Sciatic nerve (tissue), 2 donors: ENCODE measurements at regions not wholly inside any gene's neighbourhood (a gene's known extent, or its start where the extent isn't known, plus 50 kb on each side); places are given as distances from the start of the nearest gene placed in this dataset.
"Not testable (repeated sequence)": the region's sequence is repeated elsewhere in the genome, so short reads cannot be mapped to it uniquely, and the experiment has no call there.

Experiments used
- ATAC-seq: fragments of 200-7000 bp; cut with Tn5 transposase; one replicate; pipeline ENCODE4 v1.9.1; 2020; ENCODE audit warnings: mild to moderate bottlenecking, moderate library complexity
- DNase-seq: peaks from one replicate; pipeline ENCODE4 v3.0.0-alpha.2; 2020; ENCODE audit warnings: low spot score
- intact Hi-C: fragments of 100-400 bp; cut with DNase I; formaldehyde crosslinking; loops from one replicate; pipeline ENCODE4 v1.14.2; 2022
- donor health status: DM: no; HTN: no; CAD: no.
- donor health status: DM: no; HTN: no; CAD: no.

GRCh38 chr10:31694929-31695837, 233.4 kb downstream of the ARHGAP12 start:
- no peak for ATAC-seq
- intact Hi-C loops: no loop called here
- DNase-seq: no peak

- no peak for ATAC-seq
- intact Hi-C loops: no loop called here
- no peak for DNase-seq
These were observed 234.4 kb downstream of the ARHGAP12 start for GRCh38 chr10:31694126-31694685.

DNA sequence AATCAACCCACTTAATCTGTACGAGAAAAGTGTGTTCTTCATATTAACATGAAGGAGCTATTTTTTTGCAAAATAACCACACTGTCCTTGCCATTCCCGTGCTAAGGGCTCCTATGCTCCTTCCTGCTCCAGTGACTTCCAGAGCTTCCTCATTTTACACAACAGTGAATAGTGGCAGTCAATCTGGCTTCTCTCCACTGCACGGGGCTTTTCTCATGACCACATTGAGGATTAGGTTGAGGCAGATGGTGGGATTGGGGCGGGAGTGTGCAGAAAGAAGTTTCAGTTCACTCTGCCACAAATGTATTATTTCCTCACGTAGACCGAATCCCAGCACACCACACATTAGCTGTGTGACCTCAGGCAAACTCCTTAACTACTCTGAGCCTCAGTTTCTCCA, 235.1 kb downstream of the ARHGAP12 start:
- ATAC-seq (no peak), DNase-seq (no peak)
- intact Hi-C loops: no loop called here

GRCh38 chr10:31689233-31689632, 239.4 kb downstream of the ARHGAP12 start:
- ATAC-seq (no peak), DNase-seq (no peak)
- intact Hi-C loops: no loop called here

GRCh38 chr10:31687663-31688482, 240.8 kb downstream of the ARHGAP12 start:
- intact Hi-C loops: no loop called here
- no peak for DNase-seq
- ATAC-seq: peak; percentile 61

- ATAC-seq (peak; percentile 32), DNase-seq (no peak)
- intact Hi-C loops: no loop called here
These were observed 242.0 kb downstream of the ARHGAP12 start for GRCh38 chr10:31686599-31686998.

DNA sequence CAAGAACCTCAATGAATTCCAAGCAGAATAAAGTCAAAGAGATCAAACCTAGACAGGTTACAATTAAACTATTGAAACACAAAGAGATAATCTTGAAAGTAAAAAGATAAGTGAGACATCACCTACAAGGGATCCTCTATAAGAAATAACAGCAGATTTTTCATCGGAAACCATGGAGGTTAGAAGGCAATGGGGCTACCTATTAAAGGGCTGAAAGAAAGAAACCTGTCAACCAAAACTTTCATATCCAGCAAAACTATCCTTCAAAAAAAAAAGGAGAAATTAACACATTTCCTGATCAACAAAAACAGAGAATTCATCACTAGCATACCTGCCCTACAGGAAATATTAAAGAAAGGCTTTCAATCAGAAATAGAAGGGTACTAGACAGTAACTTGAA, 244.9 kb downstream of the ARHGAP12 start:
- DNase-seq (no peak), ATAC-seq (no peak)
- intact Hi-C loops: no loop called here

DNA sequence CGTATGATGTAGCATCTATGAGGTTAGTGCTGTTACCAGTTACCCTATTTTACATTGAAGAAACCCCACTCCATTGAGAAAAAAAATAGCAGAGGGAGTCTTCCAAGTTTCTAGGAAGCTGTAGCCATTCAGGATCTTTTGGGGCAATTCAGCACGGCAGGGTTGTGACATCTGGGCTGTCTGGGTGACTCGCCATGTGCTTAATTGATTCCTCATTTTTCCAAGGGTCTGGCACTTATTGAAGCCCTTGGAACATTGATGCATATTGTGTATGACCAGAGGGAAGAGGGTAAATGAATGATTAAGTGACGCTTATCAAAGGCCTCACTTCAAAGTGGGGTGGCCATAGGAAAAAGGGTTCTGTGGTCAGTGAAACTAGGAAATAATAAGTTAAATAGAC, 248.7 kb downstream of the ARHGAP12 start:
- DNase-seq (no peak), ATAC-seq (no peak)
- intact Hi-C loops: no loop called here

DNA sequence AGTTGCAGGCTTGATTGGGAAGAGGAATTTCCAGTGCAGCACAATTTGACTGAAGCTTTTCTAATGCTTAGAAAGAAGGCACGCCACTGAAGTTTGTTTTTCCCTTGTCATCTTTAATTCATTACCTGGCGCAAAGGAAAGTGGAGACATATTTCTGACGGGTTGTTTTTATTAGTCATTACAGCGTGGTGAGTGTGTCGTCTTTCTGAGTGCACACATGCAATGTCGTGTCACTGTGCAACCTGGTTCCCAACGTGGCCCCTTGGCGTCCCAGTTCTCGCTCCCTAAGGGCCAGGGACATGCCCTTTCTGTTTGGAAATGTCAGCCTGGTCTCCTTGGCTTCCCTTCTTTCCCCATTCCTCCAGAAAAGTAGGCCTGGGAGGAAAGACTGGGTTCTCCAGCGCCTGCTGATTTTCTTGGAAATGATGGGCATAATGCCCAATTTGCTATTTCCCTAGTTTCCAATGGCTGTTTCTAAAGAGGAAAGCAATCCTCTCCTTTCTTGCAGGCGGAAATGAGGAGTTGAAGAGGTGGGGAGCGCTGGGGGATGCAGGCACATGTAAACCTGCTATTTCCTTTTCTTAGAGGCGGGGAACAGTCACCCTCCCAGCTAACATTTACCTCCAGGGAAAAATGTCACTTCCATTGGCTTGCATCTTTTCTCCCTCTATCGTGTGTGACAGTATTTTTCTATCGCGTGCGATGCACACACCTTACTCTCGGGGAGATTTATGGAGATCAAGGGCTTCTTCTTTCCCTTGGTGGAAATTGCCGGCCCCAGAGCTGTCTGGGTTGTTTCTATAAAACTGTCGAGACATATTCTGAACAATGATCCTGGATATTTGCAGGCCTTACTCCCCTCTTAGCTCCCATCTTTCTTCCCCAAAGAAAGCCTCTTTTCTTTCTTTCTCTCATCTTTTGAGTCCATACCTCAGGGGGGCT, 249.8 kb downstream of the ARHGAP12 start:
- ATAC-seq (peak; percentile 44), DNase-seq (no peak)
- intact Hi-C loops: no loop called here

GRCh38 chr10:31678139-31678536, 250.5 kb downstream of the ARHGAP12 start:
- intact Hi-C loops: no loop called here
- DNase-seq (no peak), ATAC-seq (peak; percentile 19)

GRCh38 chr10:31677195-31678138, 251.2 kb downstream of the ARHGAP12 start:
- ATAC-seq: no peak
- no peak for DNase-seq
- intact Hi-C loops: no loop called here

DNA sequence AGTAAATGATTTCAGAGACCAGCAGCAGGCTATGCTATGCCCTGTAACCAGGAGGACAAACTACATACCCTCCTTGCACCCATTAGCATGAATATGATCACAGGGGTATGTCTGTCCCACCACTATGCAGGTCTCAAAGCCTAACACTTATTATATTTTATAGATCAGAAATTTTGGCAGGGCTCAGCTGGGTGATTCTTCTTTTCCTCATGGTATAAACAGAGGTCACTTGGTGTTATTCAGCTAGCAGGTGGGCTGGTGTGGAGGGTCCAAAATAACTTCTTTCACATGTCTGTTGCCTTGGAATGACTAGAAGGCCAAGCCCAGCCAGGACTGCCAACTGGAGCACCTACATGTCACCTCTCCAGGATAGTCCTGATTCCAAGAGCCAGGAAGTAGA, 252.9 kb downstream of the ARHGAP12 start:
- DNase-seq: no peak
- intact Hi-C loops: no loop called here
- no peak for ATAC-seq

- peak; percentile 59 for ATAC-seq
- intact Hi-C loops: no loop called here
- no peak for DNase-seq
These were observed 259.3 kb downstream of the ARHGAP12 start for GRCh38 chr10:31669357-31669756.

DNA sequence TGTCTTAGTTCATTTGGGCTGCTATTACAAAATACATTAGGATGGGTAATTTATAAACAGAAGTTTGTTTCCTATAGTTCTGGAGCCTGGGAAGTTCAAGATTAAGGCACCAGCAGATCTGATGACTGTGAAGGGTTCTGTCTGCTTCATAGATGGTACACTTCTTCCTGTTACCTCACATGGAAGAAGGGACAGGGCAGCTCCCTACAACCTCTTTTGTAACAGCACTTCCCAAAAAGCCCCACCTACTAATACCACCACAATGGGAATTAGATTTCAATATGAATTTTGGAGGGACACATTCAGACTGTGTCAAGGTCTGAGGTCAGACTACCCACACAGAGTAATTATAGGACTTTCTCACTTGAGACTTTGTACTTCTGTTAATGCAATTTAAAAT, 260.3 kb downstream of the ARHGAP12 start:
- intact Hi-C loops: no loop called here
- ATAC-seq (no peak), DNase-seq (no peak)

DNA sequence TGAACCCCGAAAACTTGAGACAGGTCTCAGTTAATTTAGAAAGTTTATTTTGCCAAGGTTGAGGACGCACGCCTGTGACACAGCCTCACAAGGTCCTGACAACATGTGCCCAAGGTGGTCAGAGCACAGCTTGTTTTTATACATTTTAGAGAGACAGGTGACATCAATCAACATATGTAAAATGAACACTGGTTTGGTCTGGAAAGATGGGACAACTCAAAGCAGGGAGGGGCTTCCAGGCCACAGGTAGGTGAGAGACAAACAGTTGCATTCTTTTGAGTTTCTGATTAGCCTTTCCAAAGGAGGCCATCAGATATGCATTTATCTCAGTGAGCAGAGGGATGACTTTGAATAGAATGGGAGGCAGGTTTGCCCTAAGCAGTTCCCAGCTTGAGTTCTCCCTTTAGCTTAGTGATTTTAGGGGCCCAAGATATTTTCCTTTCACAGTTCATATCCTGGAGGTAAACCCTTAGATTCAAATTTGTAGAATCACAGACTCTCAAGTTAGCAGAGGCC, 262.8 kb downstream of the ARHGAP12 start:
- intact Hi-C loops, DNase-seq, ATAC-seq: not testable (repeated sequence)

- intact Hi-C loops: no loop called here
- no peak for ATAC-seq
- no peak for DNase-seq
These were observed 263.8 kb downstream of the ARHGAP12 start for GRCh38 chr10:31664803-31665202.

- intact Hi-C loops, ATAC-seq, DNase-seq: not testable (repeated sequence)
These were observed 264.6 kb downstream of the ARHGAP12 start for GRCh38 chr10:31664071-31664470.
